GM19043 (cell line): ENCODE measurements at regions not wholly inside any gene's neighbourhood (a gene's known extent, or its start where the extent isn't known, plus 50 kb on each side); places are given as distances from the start of the nearest gene placed in this dataset.

Experiments used
- ATAC-seq: cut with Tn5 transposase; IDR thresholded peaks from one replicate; pipeline ENCODE4 v1.9.1; 2021; ENCODE audit warnings: low read depth; ENCODE audit not compliant: unreplicated experiment

DNA sequence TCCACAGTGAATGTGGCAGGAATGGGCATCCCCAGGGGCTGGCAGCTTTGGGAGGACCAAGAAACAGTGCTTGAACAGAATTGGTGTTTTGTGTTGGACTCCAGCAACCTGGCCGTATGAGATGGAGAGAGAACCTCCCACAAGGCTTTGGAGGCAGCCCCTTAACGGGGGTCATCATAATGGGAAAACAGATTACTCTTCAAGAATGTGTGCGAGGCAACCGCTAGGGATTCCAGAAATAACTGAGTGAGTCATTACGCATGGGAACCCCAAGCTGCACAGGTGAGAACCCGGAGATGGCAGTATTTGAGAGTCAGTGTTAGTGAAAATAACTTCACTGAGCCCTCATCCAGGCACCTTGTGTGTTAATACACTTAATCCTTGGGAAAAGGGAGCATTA lies 567.8 kb upstream of the TBX3 start:
- no peak for ATAC-seq

DNA sequence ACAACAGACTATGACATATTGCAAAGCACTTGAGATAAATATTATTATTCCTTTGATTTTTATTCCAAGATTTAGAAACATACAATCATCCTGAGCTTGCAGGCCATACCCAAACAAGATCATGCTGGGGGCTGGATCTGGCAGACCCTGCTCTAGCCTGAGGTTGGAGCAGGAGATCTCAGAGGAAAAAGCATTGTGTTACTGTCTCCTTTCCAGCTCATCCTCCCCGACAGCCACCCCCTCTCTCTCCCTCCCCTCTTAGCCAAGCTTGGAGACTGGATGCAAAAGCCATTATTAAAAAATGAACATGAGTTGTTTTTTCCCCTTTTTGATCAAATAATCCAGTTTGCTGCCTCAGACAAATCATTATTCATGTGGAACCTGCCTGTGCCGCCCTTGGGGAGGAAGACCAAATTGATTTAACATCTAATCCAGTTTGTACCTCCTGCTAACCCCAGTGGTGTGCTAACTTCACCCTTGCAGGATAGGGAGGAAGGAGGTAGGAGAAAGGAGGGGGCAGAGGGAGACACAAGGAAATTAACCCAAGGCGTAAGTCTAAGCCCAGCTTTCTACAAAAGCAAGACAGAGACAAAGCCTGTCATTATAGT lies 565.8 kb upstream of the TBX3 start:
- ATAC-seq = no peak

DNA sequence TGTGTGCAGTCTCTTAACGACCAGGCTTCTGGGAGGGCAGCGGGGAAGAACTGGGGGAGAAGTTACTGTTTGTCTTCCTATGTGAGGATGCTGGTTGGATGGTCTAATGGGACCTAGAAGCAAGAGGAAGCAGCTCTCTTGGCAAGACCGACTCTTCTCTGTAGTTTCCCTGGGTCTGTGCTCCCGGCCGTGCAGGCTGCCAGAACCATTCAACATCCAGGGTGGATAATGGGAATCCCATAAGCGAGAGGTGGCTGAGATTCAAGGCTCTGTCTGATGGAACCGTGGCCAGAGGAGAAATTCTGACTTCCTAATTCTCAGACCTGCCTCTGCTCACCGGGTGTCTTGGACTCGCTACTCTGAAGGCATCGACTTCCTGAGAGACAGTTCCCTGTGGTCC lies 561.0 kb upstream of the TBX3 start:
- ATAC-seq = no peak

DNA sequence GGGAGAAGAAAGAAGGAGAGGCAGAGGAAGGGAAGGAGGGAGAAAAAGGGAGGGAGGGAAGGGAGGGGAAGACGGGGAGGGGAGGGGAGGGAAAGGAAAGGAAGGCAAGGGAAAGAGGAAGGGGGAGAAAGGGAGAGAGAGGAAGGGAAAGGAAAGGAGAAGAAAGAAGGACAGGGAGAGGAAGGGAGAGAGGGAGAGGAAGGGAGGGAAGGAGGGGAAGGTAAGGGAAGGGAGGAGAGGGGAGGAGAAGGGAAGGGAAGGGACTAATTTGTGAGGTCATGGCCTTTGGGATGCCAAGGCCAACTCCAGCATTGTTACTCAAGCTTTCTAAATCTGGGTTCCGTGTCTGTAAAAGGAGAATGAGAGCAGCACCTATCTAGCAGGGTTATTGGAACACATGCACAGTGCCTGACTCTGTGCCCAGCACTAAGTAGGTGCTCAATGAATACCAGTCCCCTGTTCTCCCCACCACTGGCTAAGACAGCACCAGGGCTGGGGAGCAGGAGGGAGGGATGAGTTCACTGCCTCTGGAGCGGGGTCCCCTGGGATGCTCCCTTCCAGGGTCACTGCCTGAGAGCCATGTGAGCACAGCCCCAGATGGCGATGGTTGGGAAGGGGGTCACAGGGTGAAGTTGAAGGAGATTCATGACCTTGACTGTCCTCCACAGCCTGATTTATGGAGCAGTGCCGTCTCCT lies 560.1 kb upstream of the TBX3 start:
- no peak for ATAC-seq

DNA sequence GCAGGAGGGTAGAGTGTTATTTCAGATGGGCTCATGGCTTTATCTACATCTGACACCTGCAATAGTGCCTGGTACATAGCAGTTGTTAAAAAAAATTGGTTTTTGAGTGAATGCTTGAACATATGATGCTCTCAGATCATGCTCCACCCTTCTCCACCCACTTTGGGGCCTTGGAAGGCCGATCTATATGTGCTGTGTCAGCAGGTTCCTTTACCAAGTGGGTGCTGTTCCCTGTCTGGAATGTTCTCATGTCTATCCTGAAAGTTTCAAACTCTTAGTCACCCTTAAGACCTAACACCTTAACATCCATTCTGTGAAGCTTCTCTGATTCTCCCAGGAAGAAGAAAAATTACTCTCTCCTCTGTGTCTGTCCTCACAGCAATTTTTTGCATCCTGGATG lies 556.3 kb upstream of the TBX3 start:
- no peak for ATAC-seq

DNA sequence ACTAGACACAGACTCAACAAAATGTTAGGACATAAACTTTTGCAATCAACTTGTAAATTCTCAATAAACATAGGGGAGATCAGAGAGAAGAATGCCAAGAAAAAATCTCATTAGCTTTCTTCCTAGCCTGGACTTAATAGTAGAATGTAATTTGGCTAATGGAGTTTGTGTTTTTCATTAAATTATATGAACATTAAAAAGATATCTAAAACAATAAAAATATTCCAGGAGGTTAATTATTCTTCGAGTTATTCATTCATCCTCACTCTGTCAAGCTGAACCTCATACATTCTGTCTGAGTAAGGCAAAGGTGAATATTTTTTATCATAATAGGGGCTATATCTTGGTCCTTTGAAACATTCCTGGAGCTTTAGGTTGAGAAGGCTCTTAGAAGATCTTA lies 551.9 kb upstream of the TBX3 start:
- no peak for ATAC-seq

GRCh38 chr12:115233891-115234543 lies 550.0 kb upstream of the TBX3 start:
- no peak for ATAC-seq

- ATAC-seq = no peak
Observed at GRCh38 chr12:115232455-115233156, 548.6 kb upstream of the TBX3 start.

GRCh38 chr12:115230606-115231005 lies 546.6 kb upstream of the TBX3 start:
- no peak for ATAC-seq

- no peak for ATAC-seq
Observed at GRCh38 chr12:115229517-115229916, 545.5 kb upstream of the TBX3 start.

DNA sequence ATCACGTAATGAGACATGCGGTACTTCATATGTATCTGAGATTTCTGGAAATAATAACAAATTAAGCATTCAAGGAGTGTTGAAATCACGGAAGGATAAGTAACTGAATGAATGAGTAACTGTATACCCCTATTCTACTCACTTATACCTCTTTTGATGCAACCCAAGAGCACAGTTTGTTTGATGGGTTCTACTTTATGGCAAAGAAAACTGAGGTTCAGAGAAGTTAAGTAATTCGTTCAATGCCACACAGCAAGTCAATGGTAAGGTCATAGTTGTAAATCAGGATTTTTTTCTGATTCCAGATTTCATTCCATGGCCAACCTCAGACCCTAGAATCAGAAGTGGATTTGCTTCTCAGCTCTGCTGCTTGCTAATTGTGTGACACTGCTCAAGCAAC lies 544.5 kb upstream of the TBX3 start:
- no peak for ATAC-seq

DNA sequence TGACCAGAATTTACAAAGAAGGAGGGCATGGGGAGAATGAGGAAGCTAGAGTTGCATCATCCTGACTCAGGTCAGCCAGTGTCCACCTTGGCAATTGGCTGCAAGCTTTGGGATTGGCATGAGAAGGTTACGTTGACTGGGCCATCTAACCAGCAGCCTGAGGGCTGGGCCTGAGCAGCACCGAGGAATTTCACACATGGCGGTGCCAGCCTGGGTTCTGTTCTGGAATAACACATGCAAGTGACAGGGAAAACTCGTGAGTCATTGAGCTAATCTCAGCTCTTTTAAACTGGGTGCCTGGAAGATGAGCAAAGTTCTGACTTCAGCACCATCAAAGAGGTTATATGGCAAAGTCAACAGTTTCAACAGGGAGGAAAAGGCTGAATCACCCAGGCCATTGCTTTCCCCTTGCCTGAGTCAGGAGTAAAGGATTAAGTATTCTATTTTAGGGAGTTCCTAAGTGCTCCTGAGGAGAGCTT lies 543.2 kb upstream of the TBX3 start:
- no peak for ATAC-seq

DNA sequence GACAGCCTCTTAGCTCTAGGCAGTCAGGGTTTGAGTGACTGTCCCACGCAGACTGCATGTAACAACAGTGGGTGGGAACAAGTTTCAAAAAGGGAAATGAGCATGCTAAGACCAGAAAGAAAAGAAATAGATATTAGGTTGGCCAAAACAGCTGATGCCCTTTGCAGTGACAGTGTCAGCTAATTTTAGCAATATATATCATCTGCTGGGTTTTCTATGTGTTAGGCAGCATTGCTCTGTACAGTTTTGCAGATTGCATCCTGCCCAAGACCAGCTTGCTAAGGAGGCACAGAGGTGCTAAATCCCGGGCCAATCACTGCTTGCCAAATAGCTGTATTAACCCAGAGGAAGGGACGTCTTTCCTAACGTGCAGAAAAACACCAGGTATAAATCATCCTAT lies 541.9 kb upstream of the TBX3 start:
- no peak for ATAC-seq

DNA sequence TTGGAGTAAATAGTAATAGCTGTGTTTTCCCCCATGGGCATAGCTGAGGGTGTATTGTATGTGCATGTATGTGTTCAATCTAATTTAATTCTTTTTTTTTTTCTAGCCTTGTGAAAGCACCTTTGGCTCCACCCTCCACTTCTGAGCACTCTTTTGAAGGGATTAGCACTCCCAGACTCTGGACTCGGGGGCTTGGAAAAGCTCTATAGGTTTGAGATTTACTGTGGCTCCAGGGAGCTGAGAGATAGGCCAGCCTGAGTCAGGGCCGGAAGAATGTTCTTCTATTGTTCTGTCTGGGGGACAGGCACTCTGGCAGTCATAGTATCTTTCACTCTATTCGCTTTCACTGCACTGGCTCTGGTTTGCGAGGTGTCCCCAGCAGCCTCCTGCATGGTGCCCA lies 540.0 kb upstream of the TBX3 start:
- ATAC-seq = no peak

DNA sequence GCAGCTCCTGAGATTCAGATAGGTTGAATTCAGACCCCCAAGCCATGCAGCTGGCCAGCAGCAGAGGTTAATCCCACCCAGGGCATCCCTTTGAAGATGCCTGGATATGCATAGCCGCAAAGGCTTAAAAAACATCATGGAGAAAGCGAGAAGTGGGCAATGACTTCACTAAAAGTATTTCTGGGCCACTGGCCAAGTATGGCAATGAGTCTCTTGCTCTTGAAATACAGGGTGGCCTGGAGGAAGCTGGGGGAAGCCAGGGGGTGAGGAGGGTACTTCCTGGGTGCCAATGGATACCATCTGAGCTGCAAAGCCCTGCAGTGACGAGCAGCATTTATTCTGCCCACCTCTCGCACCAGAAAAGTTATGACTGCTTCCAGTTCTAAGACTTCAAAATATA lies 539.3 kb upstream of the TBX3 start:
- no peak for ATAC-seq

- no peak for ATAC-seq
Observed at GRCh38 chr12:115222220-115222619, 538.2 kb upstream of the TBX3 start.

GRCh38 chr12:115216301-115216700 lies 532.3 kb upstream of the TBX3 start:
- no peak for ATAC-seq

DNA sequence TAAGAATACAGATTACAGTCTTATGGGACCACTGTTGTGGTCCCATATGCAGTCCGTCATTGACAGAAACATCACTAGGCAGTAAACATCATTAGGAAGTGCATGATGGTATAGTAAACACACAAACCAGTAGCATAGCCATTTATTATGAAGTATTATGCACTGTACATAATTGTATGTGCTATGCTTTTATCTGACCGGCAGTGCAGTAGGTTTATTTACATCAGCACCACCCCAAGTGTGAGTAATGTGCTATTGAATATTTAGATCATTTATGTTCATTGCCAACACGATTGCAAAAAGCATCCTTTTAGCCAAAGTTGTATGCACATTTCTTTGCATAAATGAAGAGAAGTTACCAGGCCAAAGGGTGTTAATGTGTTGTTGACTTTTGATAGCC lies 531.6 kb upstream of the TBX3 start:
- ATAC-seq = no peak

DNA sequence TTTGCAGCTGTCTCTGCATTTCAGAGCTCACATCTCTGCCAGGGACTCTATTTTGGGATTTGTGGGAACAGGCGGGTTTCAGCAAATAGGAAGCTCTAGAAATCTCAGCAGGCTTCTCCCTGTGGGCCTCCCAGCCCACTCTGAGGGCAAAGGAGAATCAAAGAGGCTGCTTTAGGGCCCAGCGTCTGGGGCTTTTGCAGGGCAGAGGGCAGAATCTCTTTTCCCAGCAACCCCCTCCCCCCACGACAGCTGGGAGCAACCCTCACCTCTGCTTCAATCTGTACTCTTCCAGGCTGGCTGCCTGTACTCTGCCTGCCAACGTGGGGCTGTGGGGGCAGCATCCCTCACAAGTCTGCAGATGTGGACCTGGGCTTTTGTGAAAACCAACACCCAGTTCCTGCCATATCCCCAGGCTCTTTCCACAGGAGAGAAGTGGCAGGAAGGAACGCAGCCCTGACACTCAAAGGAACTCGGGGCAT lies 529.6 kb upstream of the TBX3 start:
- ATAC-seq = no peak

- ATAC-seq = no peak
Observed at GRCh38 chr12:115213118-115213517, 529.1 kb upstream of the TBX3 start.

GRCh38 chr12:115212356-115212755 lies 528.4 kb upstream of the TBX3 start:
- no peak for ATAC-seq
